K562 (cell line): ENCODE measurements at regions not wholly inside any gene's neighbourhood (a gene's known extent, or its start where the extent isn't known, plus 50 kb on each side); places are given as distances from the start of the nearest gene placed in this dataset.

Experiments
- E2F8 ChIP-seq: fragments of 450-650 bp; IDR thresholded peaks from 2 replicates; pipeline ENCODE4 v1.7.1; 2018; ENCODE audit warnings: mild to moderate bottlenecking, low read depth; ENCODE audit not compliant: partially characterized antibody
- GMEB1 ChIP-seq: fragments of 250-450 bp; sonication (Bioruptor Pico); IDR thresholded peaks from 2 replicates; pipeline ENCODE4 v1.4.0; 2020; ENCODE audit warnings: mild to moderate bottlenecking
- HIVEP1 ChIP-seq: fragments of 250-450 bp; sonication (Bioruptor Pico); IDR thresholded peaks from 2 replicates; pipeline ENCODE4 v1.4.0; 2020; ENCODE audit warnings: mild to moderate bottlenecking
- HNRNPK ChIP-seq: fragments of 200-400 bp; formaldehyde crosslinking; IDR thresholded peaks from one replicate; pipeline ENCODE4 v1.6.1; 2018; ENCODE audit warnings: mild to moderate bottlenecking, low read depth, low read length; ENCODE audit not compliant: poor library complexity, severe bottlenecking
- ILK ChIP-seq: fragments of 450-650 bp; IDR thresholded peaks from 2 replicates; pipeline ENCODE4 v1.6.1; 2016; ENCODE audit warnings: missing genetic modification characterization, low read depth, mild to moderate bottlenecking, missing compliant biosample characterization, moderate library complexity, borderline replicate concordance
- KAT2B ChIP-seq: IDR thresholded peaks from one replicate; pipeline ENCODE4 v1.6.1; 2012; ENCODE audit warnings: low read depth, mild to moderate bottlenecking, control low read depth, inconsistent platforms, low read length, moderate library complexity
- NFE2L1 ChIP-seq: fragments of 450-650 bp; IDR thresholded peaks from 2 replicates; pipeline ENCODE4 v1.6.1; 2016; ENCODE audit warnings: missing genetic modification characterization, low read depth, mild to moderate bottlenecking, missing compliant biosample characterization, moderate library complexity, borderline replicate concordance
- NFIC ChIP-seq: fragments of 450-650 bp; IDR thresholded peaks from 2 replicates; pipeline ENCODE4 v1.6.1; 2017; ENCODE audit warnings: mild to moderate bottlenecking, inconsistent platforms
- TEAD2 ChIP-seq: fragments of 450-650 bp; IDR thresholded peaks from 2 replicates; pipeline ENCODE4 v1.6.1; 2016; ENCODE audit warnings: missing genetic modification characterization, control low read depth, missing compliant biosample characterization
- TSHZ1 ChIP-seq: fragments of 250-450 bp; sonication (Bioruptor Pico); IDR thresholded peaks from 2 replicates; pipeline ENCODE4 v1.4.0; 2020; ENCODE audit warnings: mild to moderate bottlenecking, moderate library complexity
- ZBTB2 ChIP-seq: fragments of 450-650 bp; IDR thresholded peaks from 2 replicates; pipeline ENCODE4 v1.6.1; 2016; ENCODE audit warnings: antibody characterized with exemption
- ZNF212 ChIP-seq: fragments of 450-650 bp; formaldehyde crosslinking; IDR thresholded peaks from 2 replicates; pipeline ENCODE4 v1.4.0; 2020; ENCODE audit warnings: mild to moderate bottlenecking
- ZNF224 ChIP-seq: sonication (generic); formaldehyde crosslinking; IDR thresholded peaks from 2 replicates; pipeline ENCODE4 v1.8.0; 2022; ENCODE audit warnings: mild to moderate bottlenecking, missing genetic modification reagents
- ZNF395 ChIP-seq: fragments of 200-800 bp; sonication (Bioruptor generic); IDR thresholded peaks from 2 replicates; pipeline ENCODE4 v1.6.1; 2017; ENCODE audit warnings: missing genetic modification characterization, missing compliant biosample characterization
- ZNF583 ChIP-seq: fragments of 250-450 bp; sonication (Bioruptor Pico); IDR thresholded peaks from 2 replicates; pipeline ENCODE4 v1.4.0; 2020
- ZNF644 ChIP-seq: fragments of 200-800 bp; sonication (Bioruptor generic); IDR thresholded peaks from 2 replicates; pipeline ENCODE4 v1.6.1; 2016; ENCODE audit warnings: low read depth, missing genetic modification characterization, missing compliant biosample characterization
- ZNF79 ChIP-seq: fragments of 250-450 bp; sonication (Bioruptor Pico); IDR thresholded peaks from 2 replicates; pipeline ENCODE4 v1.4.0; 2020; ENCODE audit warnings: low read depth, mild to moderate bottlenecking, moderate library complexity

GRCh38 chr2:103469800-103470199 lies 708.0 kb downstream of the TMEM182 start (continued):
- TF ChIP-seq ZBTB2 (no peak), HIVEP1 (CRISPR knock-in tag) (0 out of 2 replicates have a peak, but pooled peaks have one; percentile 65), KAT2B (no peak), ZNF212 (CRISPR knock-in tag) (peak; percentile 87; the same call in 1 of the 2 replicates), TEAD2 (tag) (peak; percentile 62; the same call in 1 of the 2 replicates), ZNF79 (peak; percentile 88), ZNF395 (peak; percentile 59), GMEB1 (CRISPR knock-in tag) (peak; percentile 36; the same call in 1 of the 2 replicates), TSHZ1 (CRISPR knock-in tag) (peak; percentile 71; the same call in 1 of the 2 replicates), NFE2L1 (tag) (peak; percentile 53; the same call in 1 of the 2 replicates), ILK (tag) (peak; percentile 69; the same call in 1 of the 2 replicates), ZNF224 (CRISPR knock-in tag) (no peak), NFIC (no peak), ZNF583 (CRISPR knock-in tag) (peak; percentile 78; the same call in 1 of the 2 replicates), ZNF644 (no peak), E2F8 (no peak), HNRNPK (no peak)
